ENCODE measurements at regions not wholly inside any gene's neighbourhood (a gene's known extent, or its start where the extent isn't known, plus 50 kb on each side); places are given as distances from the start of the nearest gene placed in this dataset.
"Not testable (repeated sequence)": the region's sequence is repeated elsewhere in the genome, so short reads cannot be mapped to it uniquely, and the experiment has no call there.

GRCh38 chr9:38342532-38342931 is 50.0 kb upstream of the ALDH1B1 start:
- DNase-seq (ENCODE audit: low spot score): no peak

GRCh38 chr9:38342096-38342495 is 50.4 kb upstream of the ALDH1B1 start:
- DNase-seq (ENCODE audit: low spot score): no peak

- no peak for DNase-seq (ENCODE audit: low spot score)
These were observed 53.0 kb upstream of the ALDH1B1 start for GRCh38 chr9:38339496-38339895.

- DNase-seq (ENCODE audit: low spot score): no peak
These were observed 53.4 kb upstream of the ALDH1B1 start for GRCh38 chr9:38339087-38339486.

DNA sequence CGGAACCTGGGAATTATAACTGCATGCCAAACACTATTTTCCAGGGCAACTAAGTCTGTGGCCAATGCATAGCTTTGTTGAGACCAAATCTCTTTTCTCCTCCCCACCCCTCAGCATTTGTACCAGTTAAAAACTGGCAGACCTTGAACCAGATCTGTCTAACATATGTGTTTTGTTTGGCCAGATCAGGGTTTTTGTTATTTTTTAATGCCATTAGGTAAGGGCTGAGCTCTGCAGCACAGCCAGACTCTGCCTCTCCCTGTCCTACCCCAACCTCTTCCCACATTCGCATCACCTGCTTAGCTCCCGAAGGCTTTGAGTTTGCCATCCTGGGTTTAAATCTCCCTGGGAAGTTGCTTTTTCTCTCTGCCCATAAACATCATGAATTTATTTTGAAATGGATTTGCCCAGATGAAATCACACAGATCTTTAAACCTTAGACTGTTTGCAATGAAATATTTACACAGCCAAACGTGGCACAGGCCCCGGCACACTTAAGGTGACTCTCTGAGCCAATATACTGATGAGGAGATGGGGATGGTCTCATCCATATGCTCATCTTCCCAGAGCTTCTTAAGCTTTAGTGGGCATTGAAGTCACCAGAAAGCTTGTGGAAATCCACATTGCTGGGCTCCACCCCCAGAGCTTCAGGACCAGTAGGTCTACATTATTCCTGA is 54.0 kb upstream of the ALDH1B1 start:
- DNase-seq (ENCODE audit: low spot score): no peak

DNA sequence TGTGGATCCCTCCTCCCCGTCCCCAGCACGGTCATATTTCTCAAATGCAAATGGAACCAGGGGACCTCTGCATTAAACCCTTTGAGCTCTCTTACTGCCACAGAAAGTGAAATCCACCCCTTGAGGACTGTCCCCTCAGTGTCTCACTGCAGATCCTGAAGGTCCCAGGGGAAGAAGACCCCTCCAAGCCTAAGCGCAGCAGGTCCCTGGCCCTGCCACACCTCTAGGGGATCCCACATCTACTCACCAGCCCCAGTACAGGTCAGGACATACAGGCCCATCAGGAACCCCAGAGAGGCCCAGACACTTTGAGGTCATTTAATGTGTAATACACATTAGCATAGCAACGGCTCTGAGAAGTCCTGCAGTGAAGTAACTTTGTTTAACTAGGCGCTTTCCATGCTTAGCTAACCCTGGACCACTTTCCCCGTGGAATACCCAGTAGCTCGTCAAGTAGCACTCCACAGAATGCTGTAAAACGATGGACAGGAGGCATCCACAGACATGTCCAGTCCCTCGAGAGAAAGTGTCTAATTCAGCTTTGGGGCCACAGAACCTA is 54.7 kb upstream of the ALDH1B1 start:
- no peak for DNase-seq (ENCODE audit: low spot score)

DNA sequence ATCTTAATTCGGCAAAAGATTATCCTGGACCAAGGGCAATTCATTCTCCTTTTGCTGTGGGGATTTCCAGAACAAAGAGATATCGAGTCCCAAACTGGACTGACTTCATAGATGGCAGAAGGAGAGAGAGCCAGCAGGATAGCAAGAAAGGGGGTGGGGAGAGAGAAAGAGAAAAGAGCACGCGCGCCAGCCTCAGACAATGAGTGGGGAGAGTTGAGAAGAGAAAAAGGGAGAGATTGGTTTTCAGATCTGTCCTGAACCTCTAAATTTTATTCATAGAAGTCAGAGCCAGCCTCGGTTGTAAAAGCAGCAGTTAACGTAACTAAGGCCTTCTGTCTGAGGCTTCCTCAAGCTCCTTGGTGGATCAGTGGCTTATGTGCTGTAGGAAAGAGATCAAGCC is 55.3 kb upstream of the ALDH1B1 start:
- no peak for DNase-seq (ENCODE audit: low spot score)

DNA sequence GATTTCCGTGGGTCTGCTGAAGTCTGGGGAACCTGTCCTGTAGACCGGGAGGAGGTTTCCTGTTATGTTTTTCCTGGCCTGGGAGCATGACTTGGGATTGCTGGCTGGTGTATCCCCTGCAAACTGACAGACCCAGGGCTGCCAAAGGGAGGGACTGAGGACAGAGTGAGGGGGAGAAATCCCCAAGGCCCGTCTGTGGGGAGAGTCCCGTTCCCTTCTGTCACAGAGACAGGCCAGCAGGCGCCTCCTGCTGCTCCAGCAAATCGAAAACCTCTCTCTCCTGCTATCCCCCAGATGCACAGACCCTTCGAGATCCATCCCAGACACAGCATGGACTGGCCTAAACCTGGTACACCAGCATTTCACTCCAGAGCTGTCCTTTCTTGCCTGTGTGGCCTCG is 56.2 kb upstream of the ALDH1B1 start:
- no peak for DNase-seq (ENCODE audit: low spot score)

DNA sequence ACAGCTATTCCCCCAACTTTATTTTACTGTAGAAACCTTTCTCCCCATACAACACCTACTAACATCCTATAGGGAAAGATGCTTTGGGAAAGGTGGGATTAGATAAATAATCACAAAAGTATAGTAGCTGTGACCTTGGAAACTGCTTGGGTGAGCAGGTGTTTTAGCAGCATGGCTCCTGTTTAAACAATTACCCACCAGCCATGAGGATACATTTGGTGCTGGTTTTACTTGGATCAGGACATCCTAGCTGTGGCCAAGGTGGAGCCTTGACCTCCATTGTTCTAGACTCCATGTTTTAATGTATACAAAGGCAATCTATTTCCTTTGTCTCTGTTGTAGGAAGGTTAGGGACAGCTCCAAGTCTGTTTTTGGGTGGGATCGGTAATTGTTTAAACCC is 56.8 kb upstream of the ALDH1B1 start:
- no peak for DNase-seq (ENCODE audit: low spot score)

- DNase-seq (ENCODE audit: low spot score): no peak
These were observed 58.3 kb upstream of the ALDH1B1 start for GRCh38 chr9:38334234-38334633.

DNA sequence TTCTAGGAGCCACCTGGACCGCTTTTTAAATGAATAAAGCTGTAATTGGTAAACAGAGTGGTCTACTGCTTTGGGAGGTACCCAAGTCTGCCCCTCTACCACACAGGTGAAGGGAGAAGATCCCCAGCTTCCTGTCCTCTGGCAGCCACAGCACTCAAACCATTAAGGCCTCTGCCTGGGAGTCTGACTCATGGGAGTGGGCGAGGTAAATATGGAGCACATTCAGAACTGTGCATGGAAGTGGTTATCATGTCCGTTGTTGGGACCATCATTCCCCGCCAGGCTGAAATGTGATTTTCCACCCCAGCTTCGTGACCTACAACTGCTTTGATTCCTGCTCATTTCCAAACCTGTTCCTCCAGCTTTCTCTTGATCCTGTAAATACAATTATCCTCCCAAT is 59.5 kb upstream of the ALDH1B1 start:
- peak; percentile 15 for DNase-seq (ENCODE audit: low spot score)

- DNase-seq (ENCODE audit: low spot score): no peak
These were observed 59.9 kb upstream of the ALDH1B1 start for GRCh38 chr9:38332625-38333024.

GRCh38 chr9:38331141-38331540 is 61.4 kb upstream of the ALDH1B1 start:
- no peak for DNase-seq (ENCODE audit: low spot score)

DNA sequence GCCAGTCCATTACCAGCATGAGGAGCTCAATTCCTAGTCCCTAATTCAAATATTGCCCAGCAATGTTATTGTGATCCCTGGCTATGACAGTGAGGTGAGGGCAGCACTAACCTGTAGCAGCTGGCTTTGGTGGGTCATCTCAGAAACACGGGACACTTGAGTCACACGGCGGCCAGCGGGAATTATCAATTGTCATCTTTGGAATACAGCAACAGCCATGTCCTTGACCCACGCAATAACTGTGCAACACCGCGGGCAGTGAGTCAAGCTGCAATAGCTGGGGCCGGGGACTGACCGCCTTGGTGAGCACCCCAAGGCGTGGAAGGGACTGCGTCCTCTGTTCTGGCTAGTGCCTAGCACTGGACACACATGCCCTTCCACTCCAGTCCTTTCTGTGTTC is 62.5 kb upstream of the ALDH1B1 start:
- no peak for DNase-seq (ENCODE audit: low spot score)

- DNase-seq (ENCODE audit: low spot score): no peak
These were observed 63.7 kb upstream of the ALDH1B1 start for GRCh38 chr9:38328765-38329164.

DNA sequence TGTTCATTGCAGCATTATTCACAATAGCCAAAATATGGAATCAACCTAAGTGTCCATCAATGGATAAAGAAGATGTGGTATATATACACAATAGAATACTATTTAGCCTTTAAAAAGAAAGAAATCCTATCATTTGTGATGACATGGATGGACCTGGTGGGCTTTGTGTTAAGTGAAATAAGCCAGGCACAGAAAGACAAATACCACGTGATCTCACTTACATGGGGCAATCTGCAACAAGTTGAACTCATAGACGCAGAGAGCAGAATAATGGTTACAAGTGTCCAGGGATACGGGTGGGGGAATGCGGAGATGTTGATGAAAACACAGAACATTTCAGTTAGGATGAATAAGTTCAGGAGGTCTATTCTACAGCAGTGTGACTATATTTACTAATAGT is 66.4 kb upstream of the ALDH1B1 start:
- no peak for DNase-seq (ENCODE audit: low spot score)

DNA sequence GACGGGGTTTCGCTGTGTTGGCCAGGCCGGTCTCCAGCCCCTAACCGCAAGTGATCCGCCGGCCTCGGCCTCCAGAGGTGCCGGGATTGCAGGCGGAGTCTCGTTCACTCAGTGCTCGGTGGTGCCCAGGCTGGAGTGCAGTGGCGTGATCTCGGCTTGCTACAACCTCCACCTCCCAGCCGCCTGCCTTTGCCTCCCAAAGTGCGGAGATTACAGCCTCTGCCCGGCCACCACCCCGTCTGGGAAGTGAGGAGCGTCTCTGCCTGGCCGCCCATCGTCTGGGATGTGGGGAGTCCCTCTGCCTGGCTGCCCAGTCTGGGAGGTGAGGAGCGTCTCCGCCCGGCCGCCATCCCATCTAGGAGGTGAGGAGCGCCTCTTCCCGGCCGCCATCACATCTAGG is 68.3 kb upstream of the ALDH1B1 start:
- not testable (repeated sequence) for DNase-seq (ENCODE audit: low spot score)

DNA sequence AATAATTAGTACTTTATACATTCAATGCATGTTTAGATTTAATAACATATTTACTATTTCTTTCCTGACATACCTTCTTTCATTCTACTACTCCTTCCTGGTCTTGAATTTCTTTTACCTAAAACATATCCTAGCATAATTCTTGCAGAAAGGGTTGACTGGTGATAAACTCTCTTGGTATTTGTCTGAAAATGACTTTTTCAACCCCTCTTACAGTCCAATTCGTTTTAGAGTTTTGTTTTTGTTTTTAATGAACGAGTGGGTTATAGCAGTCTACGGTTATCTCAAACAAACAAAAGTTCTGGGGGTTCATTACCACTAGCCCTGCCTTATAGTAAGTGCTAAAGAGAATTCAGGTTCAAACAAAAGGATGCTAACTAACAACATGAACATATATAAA is 69.6 kb upstream of the ALDH1B1 start:
- DNase-seq (ENCODE audit: low spot score): no peak

DNA sequence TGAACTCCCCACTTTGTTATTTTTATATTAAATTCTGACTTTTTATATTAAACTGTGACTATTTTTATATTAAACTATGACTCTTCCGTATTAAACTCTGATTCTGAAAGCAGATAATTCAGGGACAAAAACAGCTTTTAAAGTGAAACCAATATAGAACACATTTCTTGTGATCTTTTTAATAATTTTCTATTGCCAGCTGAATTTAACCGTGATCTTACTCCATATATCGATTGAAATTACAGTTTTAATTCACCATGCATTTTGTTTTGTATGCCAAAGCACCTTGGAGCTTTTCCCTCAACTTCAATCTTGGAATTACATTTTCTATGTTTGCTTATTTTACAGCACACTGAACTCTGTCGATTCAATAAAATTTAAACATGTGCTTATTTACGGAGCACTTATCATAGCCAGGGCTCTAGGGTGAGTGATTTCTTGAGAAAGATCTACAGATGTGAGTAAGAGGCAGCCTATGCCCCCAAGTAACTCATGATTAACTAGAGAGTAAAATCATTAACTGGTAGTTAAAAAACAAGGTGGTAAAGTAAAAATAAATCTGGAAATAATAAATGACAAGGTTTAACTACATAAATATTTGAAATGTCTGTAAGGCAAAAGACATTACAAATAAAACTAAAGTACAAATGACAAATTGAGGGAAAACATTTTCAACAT is 72.9 kb upstream of the ALDH1B1 start:
- no peak for DNase-seq (ENCODE audit: low spot score)

DNA sequence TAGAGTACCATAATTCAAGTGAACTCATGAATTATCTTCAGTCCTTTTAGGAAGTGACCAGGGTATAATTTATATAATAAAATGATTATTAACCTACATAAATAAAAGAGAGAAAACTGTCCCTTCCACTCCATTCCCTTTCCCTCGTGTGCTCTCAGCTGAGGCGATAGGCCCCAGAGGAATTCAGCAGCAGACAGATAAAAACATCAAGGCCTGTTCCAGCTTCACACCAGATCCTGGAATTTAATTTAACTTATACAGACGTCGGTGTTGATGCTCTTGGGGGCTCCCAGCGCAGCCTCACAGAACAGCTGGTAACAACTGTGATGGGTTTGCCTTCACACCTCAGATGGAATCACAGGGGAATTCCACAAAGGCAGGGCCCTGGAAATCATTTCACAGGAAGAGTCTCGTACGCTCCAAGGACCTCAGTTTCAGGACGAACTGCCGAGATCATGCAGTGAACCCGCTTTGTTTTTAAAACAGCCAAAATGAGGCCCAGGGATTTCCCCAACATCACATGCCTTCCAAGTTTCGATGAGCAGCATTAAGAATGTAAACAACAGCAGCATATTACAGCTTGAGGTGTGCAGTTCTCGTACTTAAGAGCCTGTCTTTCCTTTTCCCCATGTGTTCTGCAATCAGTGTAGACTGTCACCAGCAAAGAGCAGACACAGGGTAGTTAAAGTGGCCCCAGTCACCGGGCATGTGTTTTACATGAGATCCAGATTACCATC is 73.6 kb upstream of the ALDH1B1 start:
- DNase-seq (ENCODE audit: low spot score): peak; percentile 38

DNA sequence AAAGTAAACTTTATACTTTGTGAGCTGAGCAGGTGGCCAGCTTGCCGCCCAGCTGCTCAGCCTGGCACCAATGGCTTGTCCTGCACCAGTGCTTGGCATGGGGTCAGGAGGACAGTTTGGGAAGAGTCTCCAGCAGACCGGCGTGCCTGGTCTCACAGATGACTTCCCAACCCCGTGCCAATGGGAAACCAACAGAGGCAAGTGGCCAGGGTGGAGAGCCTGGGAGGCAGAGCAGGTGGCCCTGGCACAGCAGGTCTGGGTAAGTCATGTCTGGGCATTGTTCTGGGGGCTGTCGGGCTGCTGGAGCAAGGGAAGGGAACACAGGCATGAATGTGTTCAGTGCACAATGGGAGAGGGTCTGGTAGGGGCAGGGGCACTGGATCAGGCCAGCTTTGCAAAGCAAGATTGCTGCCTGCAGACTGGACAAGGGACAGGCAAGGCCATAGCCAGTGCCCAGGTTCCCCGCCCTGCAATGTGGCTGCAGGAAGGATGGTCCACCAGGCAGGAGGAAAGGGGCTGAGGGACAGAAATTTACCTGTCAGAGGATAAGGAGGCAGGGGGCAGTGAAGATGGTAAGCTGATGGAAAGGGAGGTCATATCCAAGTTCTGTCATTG is 76.2 kb upstream of the ALDH1B1 start:
- peak; percentile 32 for DNase-seq (ENCODE audit: low spot score)

GRCh38 chr9:38315085-38315595 is 77.4 kb upstream of the ALDH1B1 start:
- peak; percentile 31 for DNase-seq (ENCODE audit: low spot score)

All from ecto neural progenitor cell (in vitro differentiated cells).